Mesothelial cell of epicardium (in vitro differentiated cells): ENCODE measurements at regions not wholly inside any gene's neighbourhood (a gene's known extent, or its start where the extent isn't known, plus 50 kb on each side); places are given as distances from the start of the nearest gene placed in this dataset.

Experiments used
- DNase-seq, 2 experiments: peaks; one replicate each; pipeline ENCODE4 v3.0.0; 2021; ENCODE audit warnings: low spot score in 2 of 2; ENCODE audit not compliant: unreplicated experiment in 2 of 2
- H3K27ac Mint-ChIP-seq: 2 replicates; pipeline ENCODE4 v1.8.0; 2021; ENCODE audit warnings: mixed read lengths
- H3K27me3 Mint-ChIP-seq: 2 replicates; pipeline ENCODE4 v1.8.0; 2021; ENCODE audit warnings: low read depth, mixed read lengths
- H3K36me3 Mint-ChIP-seq: 2 replicates; pipeline ENCODE4 v1.8.0; 2021; ENCODE audit warnings: mixed read lengths
- H3K4me1 Mint-ChIP-seq: 2 replicates; pipeline ENCODE4 v1.8.0; 2021; ENCODE audit warnings: mixed read lengths
- H3K4me3 Mint-ChIP-seq: 2 replicates; pipeline ENCODE4 v1.8.0; 2021; ENCODE audit warnings: mild to moderate bottlenecking, moderate library complexity, mixed read lengths
- H3K9me3 Mint-ChIP-seq: 2 replicates; pipeline ENCODE4 v1.8.0; 2021; ENCODE audit warnings: mixed read lengths
- TF ChIP-seq, protein P1 (sequence below): fragments of 200-600 bp; sonication (generic); IDR thresholded peaks from one replicate; pipeline ENCODE4 v1.5.0; 2021; ENCODE audit warnings: antibody characterized with exemption; ENCODE audit not compliant: unreplicated experiment

DNA sequence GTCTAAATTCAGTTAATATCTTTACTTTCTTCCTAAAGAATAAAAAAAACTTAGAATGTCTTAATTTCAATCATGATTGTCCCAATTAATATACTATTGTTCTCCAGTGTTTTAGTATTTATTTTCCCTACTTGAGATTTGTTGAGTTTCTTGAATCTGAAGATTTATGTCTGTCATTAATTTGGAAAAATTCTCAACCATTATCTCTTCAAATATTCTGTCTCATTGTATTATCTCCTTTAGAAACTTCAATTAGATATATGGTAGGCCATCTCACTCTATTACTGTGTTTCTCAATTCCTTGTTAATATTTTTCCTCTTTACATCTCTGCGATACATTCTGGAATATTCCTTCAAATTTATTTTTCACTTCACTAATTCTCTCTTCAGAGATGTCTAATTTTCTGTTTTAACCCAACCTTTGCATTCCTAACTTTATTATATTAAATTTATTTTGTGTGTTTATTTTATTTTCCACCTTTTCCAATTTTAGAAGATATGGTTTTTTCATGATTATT, 268.6 kb downstream of the QKI start:
- no peak overlapping the region for H3K27ac Mint-ChIP-seq
- TF ChIP-seq, protein P1, sequence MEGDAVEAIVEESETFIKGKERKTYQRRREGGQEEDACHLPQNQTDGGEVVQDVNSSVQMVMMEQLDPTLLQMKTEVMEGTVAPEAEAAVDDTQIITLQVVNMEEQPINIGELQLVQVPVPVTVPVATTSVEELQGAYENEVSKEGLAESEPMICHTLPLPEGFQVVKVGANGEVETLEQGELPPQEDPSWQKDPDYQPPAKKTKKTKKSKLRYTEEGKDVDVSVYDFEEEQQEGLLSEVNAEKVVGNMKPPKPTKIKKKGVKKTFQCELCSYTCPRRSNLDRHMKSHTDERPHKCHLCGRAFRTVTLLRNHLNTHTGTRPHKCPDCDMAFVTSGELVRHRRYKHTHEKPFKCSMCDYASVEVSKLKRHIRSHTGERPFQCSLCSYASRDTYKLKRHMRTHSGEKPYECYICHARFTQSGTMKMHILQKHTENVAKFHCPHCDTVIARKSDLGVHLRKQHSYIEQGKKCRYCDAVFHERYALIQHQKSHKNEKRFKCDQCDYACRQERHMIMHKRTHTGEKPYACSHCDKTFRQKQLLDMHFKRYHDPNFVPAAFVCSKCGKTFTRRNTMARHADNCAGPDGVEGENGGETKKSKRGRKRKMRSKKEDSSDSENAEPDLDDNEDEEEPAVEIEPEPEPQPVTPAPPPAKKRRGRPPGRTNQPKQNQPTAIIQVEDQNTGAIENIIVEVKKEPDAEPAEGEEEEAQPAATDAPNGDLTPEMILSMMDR: no peak
- H3K36me3 Mint-ChIP-seq: peaks cover 1% of the 10 kb centered on the region
- H3K4me3 Mint-ChIP-seq: no peak overlapping the region
- H3K4me1 Mint-ChIP-seq: no peaks in the 10 kb centered on the region
- H3K9me3 Mint-ChIP-seq: peaks cover 13% of the 10 kb centered on the region
- no peak for DNase-seq
- H3K27me3 Mint-ChIP-seq: peaks cover 9% of the 10 kb centered on the region

DNA sequence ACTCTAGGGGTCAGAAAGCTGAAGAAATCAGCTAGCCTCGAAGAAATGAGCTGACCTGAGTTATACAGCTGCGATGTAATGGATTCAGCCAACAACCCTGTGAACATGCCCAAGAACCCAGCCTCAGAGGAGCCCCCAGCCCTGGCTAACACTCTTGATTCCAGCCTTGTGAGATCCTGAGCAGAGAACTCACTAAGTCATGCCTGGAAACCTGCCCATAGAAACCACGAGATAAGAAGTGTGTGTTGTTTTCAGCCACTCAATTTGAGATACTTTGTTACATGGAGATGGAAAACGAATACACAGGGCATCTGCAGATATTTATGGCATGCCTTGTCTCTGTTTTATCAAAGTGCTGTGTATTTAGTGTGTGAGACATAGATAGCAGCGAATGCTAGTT, 265.2 kb downstream of the QKI start:
- TF ChIP-seq, protein P1: no peak
- H3K27me3 Mint-ChIP-seq: peaks cover 9% of the 10 kb centered on the region
- H3K4me3 Mint-ChIP-seq: no peak overlapping the region
- peaks cover 13% of the 10 kb centered on the region for H3K9me3 Mint-ChIP-seq
- no peak for DNase-seq
- no peaks in the 10 kb centered on the region for H3K4me1 Mint-ChIP-seq
- no peak overlapping the region for H3K27ac Mint-ChIP-seq
- peaks cover 1% of the 10 kb centered on the region for H3K36me3 Mint-ChIP-seq

- TF ChIP-seq, protein P1: no peak
- Mint-ChIP-seq H3K9me3 (peaks cover 13% of the 10 kb centered on the region), H3K27ac (no peak overlapping the region), H3K4me1 (no peaks in the 10 kb centered on the region), H3K36me3 (peaks cover 1% of the 10 kb centered on the region), H3K4me3 (no peak overlapping the region), H3K27me3 (peaks cover 9% of the 10 kb centered on the region)
- DNase-seq: no peak
Observed at GRCh38 chr6:163679012-163679660, 264.6 kb downstream of the QKI start.

DNA sequence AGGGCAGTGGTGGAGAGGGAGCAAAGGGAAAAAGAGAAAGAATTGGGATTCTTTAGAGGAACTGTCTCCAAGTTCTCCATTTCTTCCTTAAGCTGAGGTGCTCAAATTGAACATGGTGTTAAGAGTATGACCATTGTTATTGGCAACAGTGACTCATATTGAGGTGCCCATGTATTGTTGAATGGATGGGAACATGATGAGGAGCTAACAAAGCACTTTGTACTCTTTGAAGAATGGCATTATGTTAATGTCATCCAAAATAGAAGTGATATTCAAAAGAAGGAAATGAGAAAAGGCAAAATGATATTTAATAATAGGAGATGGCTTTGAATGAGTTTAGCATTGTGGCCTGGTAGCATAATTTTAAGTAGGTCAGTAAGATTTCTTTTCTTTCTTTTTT, 261.1 kb downstream of the QKI start:
- Mint-ChIP-seq H3K4me1 (no peaks in the 10 kb centered on the region), H3K27me3 (peaks cover 8% of the 10 kb centered on the region), H3K36me3 (no peaks in the 10 kb centered on the region), H3K4me3 (no peak overlapping the region), H3K27ac (no peak overlapping the region), H3K9me3 (no peaks in the 10 kb centered on the region)
- TF ChIP-seq, protein P1: no peak
- DNase-seq: no peak

GRCh38 chr6:163672710-163673109, 258.2 kb downstream of the QKI start:
- Mint-ChIP-seq H3K9me3 (no peaks in the 10 kb centered on the region), H3K27ac (no peak overlapping the region), H3K36me3 (no peaks in the 10 kb centered on the region), H3K27me3 (peaks cover 10% of the 10 kb centered on the region), H3K4me1 (no peaks in the 10 kb centered on the region), H3K4me3 (no peak overlapping the region)
- no peak for DNase-seq
- TF ChIP-seq, protein P1: no peak
